GM19328 (cell line): ENCODE measurements at regions not wholly inside any gene's neighbourhood (a gene's known extent, or its start where the extent isn't known, plus 50 kb on each side); places are given as distances from the start of the nearest gene placed in this dataset.

ENCODE experiments used
- ATAC-seq: cut with Tn5 transposase; IDR thresholded peaks from one replicate; pipeline ENCODE4 v1.9.1; 2021; ENCODE audit warnings: mild to moderate bottlenecking, moderate library complexity; ENCODE audit not compliant: unreplicated experiment

- ATAC-seq, result no peak
Observed at GRCh38 chr6:163904186-163904585, 489.7 kb downstream of the QKI start.

DNA sequence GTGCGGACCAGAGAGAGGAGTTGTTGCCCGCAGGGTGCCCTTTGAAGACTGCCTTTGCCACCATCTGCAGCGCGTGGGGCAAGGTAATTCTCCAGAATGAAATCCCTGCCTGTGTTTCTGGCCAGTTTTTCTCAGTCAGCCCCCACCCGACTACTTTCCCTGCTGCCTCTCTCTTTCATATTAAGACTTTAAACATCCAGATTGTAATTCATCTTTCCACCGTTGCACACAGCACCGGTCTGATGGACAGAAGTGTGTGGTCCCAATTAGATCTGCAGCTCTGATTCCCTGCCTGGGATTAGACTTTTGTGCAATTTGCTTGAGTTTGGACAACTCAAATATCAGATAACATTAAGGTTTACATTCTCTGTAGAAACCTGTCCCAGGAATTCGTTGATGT lies 489.0 kb downstream of the QKI start:
- ATAC-seq, result no peak

DNA sequence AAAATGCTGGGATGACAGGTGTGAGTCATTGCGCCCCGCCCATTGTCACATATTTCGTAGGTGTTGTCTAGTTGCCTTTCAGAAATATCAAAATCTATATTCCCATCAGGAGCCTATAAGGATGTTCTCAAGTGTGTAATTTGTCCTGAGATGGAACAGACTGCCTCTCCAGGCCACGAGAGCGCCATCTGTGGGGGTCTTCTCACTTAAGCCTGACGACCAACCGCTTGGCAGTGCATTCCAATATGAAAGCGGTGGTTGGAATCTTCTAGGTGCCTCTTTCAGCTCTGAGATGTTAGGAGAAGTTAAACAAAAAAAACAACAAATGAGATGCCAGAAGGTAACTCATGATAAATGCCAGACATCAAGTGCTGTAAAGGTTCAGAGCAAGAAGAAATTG lies 488.5 kb downstream of the QKI start:
- no peak for ATAC-seq

GRCh38 chr6:163901681-163902080 lies 487.2 kb downstream of the QKI start:
- ATAC-seq, result no peak

DNA sequence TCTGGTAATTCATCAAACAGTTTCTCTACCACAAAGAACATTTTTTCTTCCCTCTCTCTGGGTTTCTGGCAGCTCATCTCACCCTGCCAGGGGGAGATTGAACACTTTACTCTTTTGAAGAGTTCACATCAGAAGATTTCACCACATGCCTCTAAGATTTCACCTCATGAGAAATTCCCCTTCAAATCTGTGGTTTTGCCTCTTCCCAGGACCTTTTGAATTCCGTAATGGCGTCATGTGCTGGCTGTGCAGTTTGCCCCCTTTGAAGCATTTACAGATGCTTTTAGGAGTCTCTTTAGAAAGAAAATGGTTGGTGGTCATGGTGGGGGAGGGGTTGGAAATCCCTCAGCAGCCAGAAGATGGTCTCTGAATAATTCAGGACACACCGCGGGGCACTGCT lies 486.1 kb downstream of the QKI start:
- no peak for ATAC-seq

GRCh38 chr6:163897669-163898068 lies 483.2 kb downstream of the QKI start:
- no peak for ATAC-seq

DNA sequence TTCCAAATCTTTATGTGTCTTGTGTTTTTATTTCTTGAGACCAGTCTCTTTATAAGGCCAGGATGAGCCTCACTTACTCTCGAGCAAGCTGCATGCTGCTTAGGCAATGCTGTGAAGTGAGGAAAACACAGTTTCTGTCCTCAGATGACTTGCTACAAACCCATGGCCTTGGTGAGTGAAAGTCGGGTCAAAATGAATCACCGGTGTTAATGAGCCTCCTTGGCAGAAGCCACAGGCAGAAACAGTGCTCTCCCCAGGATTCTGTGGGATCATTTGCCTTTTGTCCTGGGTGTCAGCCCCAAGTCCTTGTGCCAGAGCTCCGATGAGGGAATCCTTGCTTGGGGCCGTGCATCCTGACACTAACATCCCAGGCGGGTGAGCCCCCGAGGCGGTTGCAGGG lies 482.5 kb downstream of the QKI start:
- no peak for ATAC-seq

DNA sequence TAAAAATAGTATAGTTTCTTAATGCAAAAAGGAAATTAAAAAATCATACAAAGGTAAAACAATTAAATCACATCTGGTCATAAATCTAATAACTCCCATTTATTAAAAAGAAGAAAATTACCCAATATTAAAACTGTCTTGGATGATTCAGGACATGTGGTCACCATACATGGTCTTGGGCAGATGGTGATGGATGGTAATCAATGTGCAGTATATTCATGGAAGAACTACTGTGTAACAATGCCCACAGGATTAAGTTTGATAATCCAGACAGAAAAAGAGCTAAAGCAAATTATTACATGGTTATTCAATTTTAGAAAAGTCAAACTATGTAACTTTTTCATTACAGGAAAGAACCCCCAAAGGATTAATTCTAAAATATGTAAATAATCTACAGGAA lies 480.6 kb downstream of the QKI start:
- ATAC-seq, result no peak

GRCh38 chr6:163893609-163894189 lies 479.2 kb downstream of the QKI start:
- ATAC-seq, result no peak

- ATAC-seq, result no peak
Observed at GRCh38 chr6:163892824-163893561, 478.5 kb downstream of the QKI start.

DNA sequence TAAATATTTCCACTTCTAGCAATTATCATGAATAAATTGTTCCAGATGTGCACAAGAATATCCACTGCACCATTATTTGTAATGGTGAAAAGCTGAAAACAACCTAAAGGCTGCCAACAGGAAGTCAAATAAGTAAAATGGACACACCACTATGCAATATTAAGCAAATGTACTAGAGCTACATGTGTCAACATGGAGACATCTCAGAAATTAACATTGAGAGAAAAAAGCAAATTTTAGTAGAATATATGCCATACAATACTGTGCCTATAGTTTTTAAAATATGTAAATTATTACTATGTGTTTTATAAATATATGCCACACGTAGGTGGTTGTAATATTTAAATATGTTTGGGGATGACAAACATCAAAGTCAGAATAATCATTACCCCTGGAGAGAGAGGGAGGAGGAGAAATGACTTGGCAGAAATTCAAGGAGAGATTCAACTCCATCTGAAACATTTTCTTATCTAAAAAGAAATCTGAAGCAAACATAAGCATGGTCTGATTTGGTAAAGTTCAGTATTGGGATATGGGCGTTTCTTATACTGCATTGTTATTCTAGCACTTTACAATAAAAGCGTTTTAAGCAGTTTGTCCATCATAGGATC lies 475.5 kb downstream of the QKI start:
- ATAC-seq, result no peak

GRCh38 chr6:163888030-163888819 lies 473.7 kb downstream of the QKI start:
- no peak for ATAC-seq

GRCh38 chr6:163886428-163886827 lies 471.9 kb downstream of the QKI start:
- no peak for ATAC-seq

- ATAC-seq, result no peak
Observed at GRCh38 chr6:163883984-163884383, 469.5 kb downstream of the QKI start.

GRCh38 chr6:163878698-163879097 lies 464.2 kb downstream of the QKI start:
- ATAC-seq, result no peak

DNA sequence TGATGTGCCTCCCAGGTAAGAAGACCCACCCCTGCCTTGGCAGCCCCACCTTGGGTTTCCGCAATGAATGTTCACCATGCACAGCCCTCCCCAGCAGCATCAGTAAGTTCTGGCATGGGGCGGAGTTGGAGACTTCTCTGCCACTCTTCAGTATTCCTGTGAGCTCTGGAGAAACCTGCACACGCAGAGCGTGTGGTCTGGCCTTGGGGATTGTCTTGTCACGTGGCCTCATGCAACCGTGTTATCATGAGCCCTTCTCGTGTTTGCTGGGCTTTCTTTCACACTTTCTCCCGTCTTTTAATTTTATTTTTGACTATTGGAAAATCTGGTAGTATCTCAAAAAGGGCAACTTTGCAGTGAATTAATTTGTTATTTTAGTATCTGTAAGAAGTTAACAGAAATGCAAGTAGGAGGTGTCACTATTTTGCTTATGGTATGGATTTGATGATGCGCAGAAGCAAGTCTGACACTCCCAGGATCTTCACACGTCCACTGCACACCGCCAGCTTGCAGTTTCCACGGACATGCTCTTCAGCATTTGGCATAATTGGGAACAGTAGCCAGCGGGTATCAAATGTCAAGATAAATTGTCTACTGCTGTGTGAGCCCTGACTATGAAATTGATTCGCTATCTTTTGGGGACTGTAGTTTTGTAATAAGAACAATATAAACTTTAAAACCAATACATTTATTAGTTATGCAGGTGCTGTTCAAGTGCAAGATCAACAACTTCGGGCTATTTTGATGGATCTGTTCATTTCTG lies 463.5 kb downstream of the QKI start:
- no peak for ATAC-seq

- no peak for ATAC-seq
Observed at GRCh38 chr6:163876391-163876790, 461.9 kb downstream of the QKI start.

DNA sequence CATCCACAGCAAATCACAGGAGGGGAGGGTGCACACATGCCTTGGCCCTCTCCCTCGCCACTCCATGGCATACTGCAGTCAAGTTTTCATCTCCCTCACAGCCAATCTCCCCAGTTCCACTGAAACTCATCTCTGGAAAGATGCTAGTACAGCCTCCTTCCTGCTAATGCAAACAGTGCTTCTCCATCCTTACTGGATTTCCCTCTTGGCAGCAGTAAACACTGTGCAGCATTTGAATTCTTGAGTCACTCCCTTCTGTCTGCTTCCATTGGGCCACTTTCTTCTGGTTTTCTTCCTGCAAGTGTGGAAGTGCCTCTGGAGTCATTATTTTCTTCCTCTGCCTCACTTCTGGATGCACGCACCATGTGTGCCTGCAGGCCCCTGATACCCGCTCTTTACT lies 460.3 kb downstream of the QKI start:
- no peak for ATAC-seq

- ATAC-seq, result no peak
Observed at GRCh38 chr6:163872335-163872734, 457.8 kb downstream of the QKI start.

DNA sequence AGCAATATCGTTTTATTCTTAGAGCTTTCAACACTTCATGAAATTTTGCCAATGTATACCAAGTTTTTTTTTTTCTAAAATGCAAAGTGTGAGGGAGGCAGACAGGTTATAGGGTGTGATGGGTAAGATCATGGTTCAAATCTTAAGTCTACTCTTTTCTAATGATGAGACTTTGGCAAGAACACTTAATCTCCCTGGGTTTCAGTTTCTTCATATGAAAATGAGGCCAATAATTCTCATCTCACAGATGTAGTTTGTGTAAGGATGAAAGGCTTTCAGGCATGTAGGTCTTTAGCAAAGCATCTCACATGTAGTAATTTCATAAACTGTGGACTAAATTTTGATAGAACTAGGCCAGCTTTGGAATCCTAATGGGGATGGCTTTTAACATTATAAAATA lies 457.1 kb downstream of the QKI start:
- ATAC-seq, result no peak
